Left ventricle myocardium inferior (tissue), 1 donor: ENCODE measurements at regions not wholly inside any gene's neighbourhood (a gene's known extent, or its start where the extent isn't known, plus 50 kb on each side); places are given as distances from the start of the nearest gene placed in this dataset.

Source experiments
- DNase-seq: peaks from one replicate; pipeline ENCODE4 v3.0.0-alpha.2; 2020
- H3K27ac ChIP-seq: fragments of 200-600 bp; replicated peaks from 2 replicates; pipeline ENCODE4 v1.8.0; 2021
- H3K27me3 ChIP-seq: fragments of 200-600 bp; 2 replicates; pipeline ENCODE4 v1.8.0; 2021; ENCODE audit warnings: low read depth
- H3K36me3 ChIP-seq: fragments of 200-600 bp; 2 replicates; pipeline ENCODE4 v1.8.0; 2021
- H3K4me1 ChIP-seq: fragments of 200-600 bp; 2 replicates; pipeline ENCODE4 v1.8.0; 2021
- H3K4me3 ChIP-seq: fragments of 200-600 bp; 2 replicates; pipeline ENCODE4 v1.8.0; 2021; ENCODE audit warnings: mild to moderate bottlenecking, moderate library complexity
- H3K9me3 ChIP-seq: fragments of 200-600 bp; replicated peaks from 2 replicates; pipeline ENCODE4 v1.8.0; 2021
- intact Hi-C: fragments of 100-400 bp; cut with micrococcal nuclease; formaldehyde crosslinking; loops from one replicate; pipeline ENCODE4 v1.11.0; 2022
- TF ChIP-seq, protein P1 (sequence below): fragments of 200-600 bp; IDR thresholded peaks from 2 replicates; pipeline ENCODE4 v1.8.0; 2021; ENCODE audit warnings: antibody characterized with exemption, mild to moderate bottlenecking, borderline replicate concordance
- donor health status: DM: no; HTN: yes; CAD: no; lungs with severe emphysema.

DNA sequence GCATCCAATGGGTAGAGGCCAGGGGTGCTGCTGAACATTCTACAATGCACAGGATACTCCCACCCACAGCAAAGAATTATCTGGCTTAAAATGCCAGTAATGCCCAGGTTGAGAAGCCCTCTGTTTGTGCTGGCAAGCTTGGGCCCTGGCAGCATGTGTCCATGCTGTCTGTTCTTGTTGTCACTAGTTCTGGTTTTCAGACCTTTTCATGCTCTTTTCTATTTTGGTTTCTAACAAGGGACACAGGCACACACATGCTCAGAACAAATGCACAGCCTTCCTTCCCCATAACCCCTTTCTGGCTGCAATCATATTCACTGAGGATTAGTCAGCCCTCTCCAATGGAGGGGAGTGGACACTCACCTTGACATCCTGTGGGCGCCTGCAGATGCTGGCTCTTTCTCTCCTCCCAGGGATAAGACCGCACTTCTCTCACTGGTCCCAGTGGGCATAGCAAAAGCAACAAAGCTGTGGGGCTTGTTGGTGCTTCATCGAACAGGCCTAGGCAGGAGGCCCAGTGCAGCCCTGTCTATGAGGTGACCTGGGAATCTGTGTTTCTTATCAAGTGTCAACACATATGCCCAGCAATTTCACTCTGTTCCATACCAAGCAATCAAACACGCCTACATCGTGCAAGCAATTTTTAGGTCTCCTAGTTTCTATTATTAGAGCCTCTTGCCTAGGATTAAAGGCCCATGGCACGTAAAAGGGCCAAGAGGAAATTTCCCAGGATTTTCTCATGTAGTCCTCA is 271.1 kb upstream of the CCL2 start:
- TF ChIP-seq, protein P1, sequence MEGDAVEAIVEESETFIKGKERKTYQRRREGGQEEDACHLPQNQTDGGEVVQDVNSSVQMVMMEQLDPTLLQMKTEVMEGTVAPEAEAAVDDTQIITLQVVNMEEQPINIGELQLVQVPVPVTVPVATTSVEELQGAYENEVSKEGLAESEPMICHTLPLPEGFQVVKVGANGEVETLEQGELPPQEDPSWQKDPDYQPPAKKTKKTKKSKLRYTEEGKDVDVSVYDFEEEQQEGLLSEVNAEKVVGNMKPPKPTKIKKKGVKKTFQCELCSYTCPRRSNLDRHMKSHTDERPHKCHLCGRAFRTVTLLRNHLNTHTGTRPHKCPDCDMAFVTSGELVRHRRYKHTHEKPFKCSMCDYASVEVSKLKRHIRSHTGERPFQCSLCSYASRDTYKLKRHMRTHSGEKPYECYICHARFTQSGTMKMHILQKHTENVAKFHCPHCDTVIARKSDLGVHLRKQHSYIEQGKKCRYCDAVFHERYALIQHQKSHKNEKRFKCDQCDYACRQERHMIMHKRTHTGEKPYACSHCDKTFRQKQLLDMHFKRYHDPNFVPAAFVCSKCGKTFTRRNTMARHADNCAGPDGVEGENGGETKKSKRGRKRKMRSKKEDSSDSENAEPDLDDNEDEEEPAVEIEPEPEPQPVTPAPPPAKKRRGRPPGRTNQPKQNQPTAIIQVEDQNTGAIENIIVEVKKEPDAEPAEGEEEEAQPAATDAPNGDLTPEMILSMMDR: no peak
- Histone ChIP-seq H3K27ac (peak overlapping the region; percentile 84), H3K4me1 (peaks cover 44% of the 10 kb centered on the region), H3K36me3 (no peaks in the 10 kb centered on the region), H3K4me3 (peak overlapping the region; percentile 50), H3K9me3 (no peaks in the 10 kb centered on the region), H3K27me3 (no peaks in the 10 kb centered on the region)
- intact Hi-C loops: no loop called here
- peak; percentile 29 for DNase-seq

DNA sequence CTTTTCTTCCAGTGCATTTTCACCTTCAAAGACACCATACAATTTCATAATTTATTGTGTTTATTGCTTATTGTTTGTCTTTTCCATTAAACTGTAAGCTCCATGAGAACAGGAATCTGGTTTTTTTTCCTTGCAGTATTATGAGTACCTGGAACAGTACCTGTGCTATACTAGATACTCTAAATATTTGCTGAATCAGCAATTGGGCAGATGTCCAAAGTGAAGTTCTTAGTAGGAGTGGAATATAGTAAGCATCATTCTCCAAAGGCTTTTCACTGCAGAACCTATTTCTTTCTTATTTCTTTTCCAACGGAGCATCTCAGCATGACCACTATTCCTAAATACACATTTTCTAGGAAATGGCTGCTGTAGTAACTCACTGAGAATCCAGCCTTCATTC is 269.0 kb upstream of the CCL2 start:
- intact Hi-C loops: no loop called here
- no peak for DNase-seq
- TF ChIP-seq, protein P1: no peak
- Histone ChIP-seq H3K4me3 (no peak overlapping the region), H3K27ac (no peak overlapping the region), H3K4me1 (peaks cover 33% of the 10 kb centered on the region), H3K27me3 (peaks cover under 1% of the 10 kb centered on the region), H3K36me3 (no peaks in the 10 kb centered on the region), H3K9me3 (no peaks in the 10 kb centered on the region)

DNA sequence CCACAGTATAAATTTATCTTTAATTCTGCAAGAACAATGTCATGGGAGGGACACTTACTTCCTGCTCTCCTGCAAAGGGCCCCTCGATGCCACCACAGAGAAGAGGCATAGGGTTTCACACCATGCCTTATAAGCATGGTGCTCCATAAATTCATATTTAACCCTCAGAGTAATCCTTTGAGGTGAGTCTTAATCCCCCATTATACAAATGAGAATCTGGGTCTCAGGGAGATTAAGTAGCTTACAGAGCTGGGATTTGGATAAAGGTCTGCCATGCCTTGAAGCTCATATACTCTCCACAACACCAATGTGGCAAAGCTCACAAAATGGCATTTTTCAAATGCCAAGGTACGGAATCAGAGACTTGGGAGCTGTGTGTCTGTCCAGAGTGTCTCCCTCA is 268.5 kb upstream of the CCL2 start:
- TF ChIP-seq, protein P1: no peak
- H3K27ac ChIP-seq: no peak overlapping the region

DNA sequence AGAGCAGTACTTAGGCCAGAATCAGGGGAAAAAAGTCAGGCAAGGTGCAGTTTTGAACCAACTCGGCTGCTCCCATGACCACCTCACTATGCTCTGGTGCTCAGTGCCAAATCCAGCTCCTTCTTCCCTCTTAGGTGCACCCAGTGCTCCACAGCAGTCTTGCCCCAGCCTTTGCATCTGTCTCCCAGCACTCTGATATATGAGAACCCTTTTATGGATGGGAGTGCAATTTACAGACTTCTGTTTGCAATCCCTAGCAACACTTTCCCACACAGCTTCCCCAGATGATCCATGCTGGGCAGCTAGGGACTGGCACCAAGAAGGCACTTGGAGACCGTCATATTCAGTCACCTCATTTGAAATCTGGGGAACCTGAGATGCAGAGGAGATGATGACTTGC is 267.9 kb upstream of the CCL2 start:
- Histone ChIP-seq H3K4me3 (no peak overlapping the region), H3K4me1 (peaks cover 26% of the 10 kb centered on the region), H3K9me3 (no peaks in the 10 kb centered on the region), H3K27ac (no peak overlapping the region), H3K27me3 (peaks cover 4% of the 10 kb centered on the region), H3K36me3 (no peaks in the 10 kb centered on the region)
- DNase-seq: no peak
- intact Hi-C loops: no loop called here
- TF ChIP-seq, protein P1: no peak

More for the DNA sequence above, 268.5 kb upstream of the CCL2 start:
- no peak for DNase-seq
- intact Hi-C loops: no loop called here
- no peaks in the 10 kb centered on the region for H3K9me3 ChIP-seq
- H3K4me3 ChIP-seq: no peak overlapping the region
- H3K4me1 ChIP-seq: peaks cover 32% of the 10 kb centered on the region
- no peaks in the 10 kb centered on the region for H3K36me3 ChIP-seq
- peaks cover 4% of the 10 kb centered on the region for H3K27me3 ChIP-seq

DNA sequence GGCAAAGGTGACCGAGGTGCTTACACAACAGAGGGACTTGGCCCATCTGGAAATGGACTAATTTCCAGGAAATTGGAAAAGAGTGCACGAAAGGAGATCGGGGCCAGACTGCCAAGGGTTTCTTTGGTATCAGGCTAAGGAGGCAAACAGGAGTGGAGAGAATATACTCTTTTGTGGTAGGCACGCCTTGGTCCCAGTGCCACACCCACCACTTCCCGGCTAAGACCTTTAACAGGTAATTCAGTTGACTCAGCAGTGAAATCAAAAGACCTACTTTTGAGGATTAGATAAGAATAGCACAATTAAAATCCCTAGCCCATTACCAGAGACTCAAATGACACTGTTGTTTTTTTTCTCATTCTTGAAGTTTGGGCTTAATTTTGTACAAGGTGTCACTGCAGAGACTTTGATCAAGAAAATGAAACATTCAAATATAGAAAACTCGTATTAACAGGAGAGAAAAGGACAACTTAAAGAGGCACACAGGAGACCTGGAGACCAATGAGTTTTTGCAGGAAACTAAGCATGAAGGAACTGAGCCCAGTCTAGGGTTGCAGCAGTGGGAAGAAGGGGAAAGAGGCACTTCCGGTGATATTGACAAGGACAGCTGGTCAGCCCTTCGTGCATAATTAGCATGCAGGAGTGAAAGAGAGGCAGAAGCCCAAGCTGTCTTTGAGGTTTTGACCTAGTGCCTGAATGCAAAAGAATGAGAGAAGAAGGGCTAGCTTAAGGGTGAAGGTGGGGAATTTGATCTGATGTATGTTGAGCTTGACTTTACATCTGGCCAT is 265.5 kb upstream of the CCL2 start:
- Histone ChIP-seq H3K4me3 (no peak overlapping the region), H3K36me3 (no peaks in the 10 kb centered on the region), H3K9me3 (no peaks in the 10 kb centered on the region), H3K27ac (no peak overlapping the region), H3K4me1 (peaks cover 7% of the 10 kb centered on the region), H3K27me3 (peaks cover 4% of the 10 kb centered on the region)
- TF ChIP-seq, protein P1: no peak
- no peak for DNase-seq
- intact Hi-C loops: no loop called here
